Spinal cord (tissue), 9 donors: ENCODE measurements at regions not wholly inside any gene's neighbourhood (a gene's known extent, or its start where the extent isn't known, plus 50 kb on each side); places are given as distances from the start of the nearest gene placed in this dataset.
"Not testable (repeated sequence)": the region's sequence is repeated elsewhere in the genome, so short reads cannot be mapped to it uniquely, and the experiment has no call there.

Experiments used
- DNase-seq, 6 donors: peaks; one replicate each; pipeline versions ENCODE4 v3.0.0 to v3.0.0-alpha.2; 2013 to 2015; ENCODE audit warnings: low spot score in 6 of 6, low read depth in 4 of 6
- H3K27ac ChIP-seq: one replicate; pipeline ENCODE4 v1.5.1; 2013; ENCODE audit warnings: low read depth, low read length, control low read depth
- H3K27me3 ChIP-seq: one replicate; pipeline ENCODE4 v1.6.1; 2013; ENCODE audit warnings: low read length; ENCODE audit not compliant: control insufficient read depth, insufficient read depth
- H3K36me3 ChIP-seq: one replicate; pipeline ENCODE4 v1.6.1; 2013; ENCODE audit warnings: low read length; ENCODE audit not compliant: control insufficient read depth, insufficient read depth
- H3K4me1 ChIP-seq: one replicate; pipeline ENCODE4 v1.6.1; 2013; ENCODE audit warnings: low read length; ENCODE audit not compliant: control insufficient read depth, insufficient read depth
- H3K4me3 ChIP-seq: one replicate; pipeline ENCODE4 v1.5.1; 2013; ENCODE audit warnings: low read depth, low read length, control low read depth
- H3K9me3 ChIP-seq: one replicate; pipeline ENCODE4 v1.6.1; 2013; ENCODE audit warnings: low read length; ENCODE audit not compliant: control insufficient read depth, insufficient read depth
- WGBS: methylation state at CpG from one replicate; pipeline ENCODE4 v1.1.5; 2013; ENCODE audit warnings: missing lambda C conversion rate; ENCODE audit not compliant: insufficient coverage; 5-methylcytosine and 5-hydroxymethylcytosine counted together
- donor health status: healthy.

DNA sequence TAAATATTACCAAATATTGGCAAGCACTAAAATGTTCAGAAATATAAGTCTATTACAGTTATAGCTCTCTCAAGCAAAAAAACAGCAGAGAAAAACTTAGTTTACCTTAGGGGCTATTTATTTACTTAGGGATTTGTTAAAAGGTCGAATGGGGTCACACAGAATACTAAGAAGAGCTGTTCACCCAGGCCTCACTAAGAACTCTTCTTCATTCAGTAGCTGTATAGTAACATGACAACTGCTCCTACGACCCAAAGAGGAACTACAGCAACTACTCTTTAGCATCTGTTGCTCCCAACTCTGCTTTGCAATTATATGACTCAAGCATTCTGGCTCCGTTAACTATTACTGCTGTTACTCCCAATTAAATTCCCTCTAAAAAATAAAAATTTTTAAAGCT, 150.8 kb upstream of the C1QTNF3 start:
- Histone ChIP-seq H3K36me3 (peaks cover 16% of the 10 kb centered on the region), H3K4me1 (peaks cover 21% of the 10 kb centered on the region)
- not testable (repeated sequence) for H3K9me3 ChIP-seq, H3K27ac ChIP-seq, H3K27me3 ChIP-seq, H3K4me3 ChIP-seq
- peak in 1 of 6 donors; percentile 3 for DNase-seq
- WGBS: no CpG with 5 or more reads among the region's 3 CpGs

DNA sequence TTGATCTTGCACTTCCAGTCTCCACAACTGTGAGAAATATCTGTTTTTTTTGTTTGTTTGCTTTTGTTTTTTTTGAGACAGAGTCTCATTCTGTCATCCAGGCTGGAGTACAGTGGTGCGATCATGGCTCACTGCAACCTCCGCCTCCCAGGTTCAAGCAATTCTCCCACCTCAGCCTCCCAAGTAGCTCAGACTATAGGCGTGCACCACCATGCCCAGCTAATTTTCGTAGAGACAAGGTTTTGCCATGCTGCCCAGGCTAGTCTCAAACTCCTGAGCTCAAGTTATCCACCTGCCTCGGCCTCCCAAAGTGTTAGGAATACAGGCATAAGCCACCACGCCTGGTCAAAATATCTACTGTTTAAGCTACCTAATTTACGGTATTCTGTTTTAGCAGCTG, 153.1 kb upstream of the C1QTNF3 start:
- H3K9me3 ChIP-seq, H3K4me3 ChIP-seq, H3K27me3 ChIP-seq, DNase-seq, H3K27ac ChIP-seq: not testable (repeated sequence)
- Histone ChIP-seq H3K36me3 (peaks cover 12% of the 10 kb centered on the region), H3K4me1 (peaks cover 18% of the 10 kb centered on the region)
- WGBS: 100% methylated on average over 4 of the region's 7 CpGs

DNA sequence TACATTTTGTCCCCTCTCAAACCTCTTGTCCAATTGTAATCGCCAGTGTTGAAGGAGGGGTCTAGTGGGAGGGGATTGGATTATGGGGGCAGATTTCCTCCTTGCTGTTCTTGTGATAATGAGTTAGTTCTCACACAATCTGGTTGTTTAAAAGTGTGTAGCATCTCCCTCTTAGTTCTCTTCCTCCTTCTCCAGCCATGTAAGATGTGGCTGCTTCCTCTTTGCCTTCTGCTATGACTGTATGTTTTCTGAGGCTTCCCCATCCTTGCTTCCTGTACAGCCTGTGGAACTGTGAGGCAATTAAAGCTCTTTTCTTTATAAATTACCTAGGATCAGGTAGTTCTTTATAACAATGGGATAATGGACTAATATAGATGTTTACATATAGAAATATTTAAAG, 162.3 kb upstream of the C1QTNF3 start:
- H3K4me3 ChIP-seq, H3K4me1 ChIP-seq, H3K9me3 ChIP-seq, H3K36me3 ChIP-seq, DNase-seq, H3K27me3 ChIP-seq, H3K27ac ChIP-seq: not testable (repeated sequence)
- WGBS: no CpG with 5 or more reads among the region's 1 CpG

DNA sequence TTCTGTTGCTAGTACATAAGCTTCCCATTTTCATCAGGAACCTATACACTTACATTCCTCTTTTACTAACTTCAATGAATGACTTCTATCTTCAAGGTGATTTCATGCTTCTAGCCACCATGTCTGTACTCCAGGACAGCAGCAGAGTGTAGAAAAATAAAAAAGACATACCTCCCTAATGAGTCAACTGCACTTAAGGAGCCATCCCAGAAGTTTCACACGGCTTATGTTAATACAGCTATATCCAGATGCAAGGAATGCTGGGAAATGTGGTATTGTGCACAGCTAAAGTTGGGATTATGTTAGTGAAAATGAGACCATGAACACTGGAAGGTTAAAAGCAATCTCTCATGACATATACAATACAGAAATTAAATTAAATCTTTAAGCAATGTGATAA, 174.4 kb upstream of the C1QTNF3 start:
- H3K27ac ChIP-seq, H3K4me3 ChIP-seq, H3K36me3 ChIP-seq, DNase-seq, H3K4me1 ChIP-seq, H3K9me3 ChIP-seq, H3K27me3 ChIP-seq: not testable (repeated sequence)
- WGBS: no CpG with 5 or more reads among the region's 1 CpG

DNA sequence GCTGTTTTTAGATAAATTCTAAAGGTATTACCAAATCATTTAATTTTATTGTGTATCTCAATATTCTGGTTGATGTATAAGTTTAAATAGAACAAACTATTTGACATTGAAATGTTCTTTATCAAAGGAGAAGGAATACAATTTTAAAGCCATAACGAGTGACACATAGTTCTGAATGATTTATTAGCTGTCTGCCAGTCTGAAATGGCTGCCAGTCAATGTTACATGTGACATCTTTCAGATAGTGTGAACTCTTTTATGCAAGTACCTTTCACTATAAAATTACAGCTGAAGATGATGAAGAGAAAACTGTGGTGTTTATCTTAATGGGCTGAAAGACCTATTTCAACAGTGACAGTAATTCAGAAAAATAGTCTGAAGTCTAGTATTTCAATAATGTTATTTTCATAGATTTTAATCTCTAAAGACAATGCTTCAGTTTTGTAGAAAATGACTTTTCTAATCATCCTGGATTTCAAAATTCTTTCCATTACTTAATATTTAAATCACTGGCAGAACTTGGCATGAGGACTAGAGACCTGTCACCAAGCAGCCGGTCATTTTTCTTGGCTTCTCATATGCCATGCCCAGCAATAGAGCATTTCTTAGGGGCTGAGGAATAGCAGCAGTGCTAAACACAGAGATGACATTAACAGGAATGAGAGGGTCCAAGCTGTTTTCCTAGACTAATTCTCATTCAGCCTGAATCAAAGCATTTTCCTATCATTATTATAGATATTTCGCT, 178.5 kb upstream of the C1QTNF3 start:
- DNase-seq: peak in 1 of 6 donors; percentile 10
- not testable (repeated sequence) for H3K27me3 ChIP-seq, H3K4me3 ChIP-seq, H3K36me3 ChIP-seq, H3K9me3 ChIP-seq, H3K4me1 ChIP-seq, H3K27ac ChIP-seq
- WGBS: no CpG with 5 or more reads among the region's 3 CpGs

DNA sequence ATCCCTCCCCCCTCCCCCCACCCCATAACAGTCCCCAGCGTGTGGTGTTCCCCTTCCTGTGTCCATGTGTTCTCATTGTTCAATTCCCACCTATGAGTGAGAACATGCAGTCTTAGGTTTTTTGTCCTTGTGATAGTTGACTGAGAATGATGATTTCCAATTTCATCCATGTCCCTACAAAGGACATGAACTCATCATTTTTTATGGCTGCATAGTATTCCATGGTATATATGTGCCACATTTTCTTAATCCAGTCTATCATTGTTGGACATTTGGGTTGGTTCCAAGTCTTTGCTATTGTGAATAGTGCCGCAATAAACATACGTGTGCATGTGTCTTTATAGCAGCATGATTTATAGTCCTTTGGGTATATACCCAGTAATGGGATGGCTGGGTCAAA, 180.1 kb upstream of the C1QTNF3 start:
- not testable (repeated sequence) for H3K27me3 ChIP-seq, H3K36me3 ChIP-seq, H3K27ac ChIP-seq, H3K4me3 ChIP-seq, H3K9me3 ChIP-seq, H3K4me1 ChIP-seq, DNase-seq
- WGBS: no CpG with 5 or more reads among the region's 3 CpGs

DNA sequence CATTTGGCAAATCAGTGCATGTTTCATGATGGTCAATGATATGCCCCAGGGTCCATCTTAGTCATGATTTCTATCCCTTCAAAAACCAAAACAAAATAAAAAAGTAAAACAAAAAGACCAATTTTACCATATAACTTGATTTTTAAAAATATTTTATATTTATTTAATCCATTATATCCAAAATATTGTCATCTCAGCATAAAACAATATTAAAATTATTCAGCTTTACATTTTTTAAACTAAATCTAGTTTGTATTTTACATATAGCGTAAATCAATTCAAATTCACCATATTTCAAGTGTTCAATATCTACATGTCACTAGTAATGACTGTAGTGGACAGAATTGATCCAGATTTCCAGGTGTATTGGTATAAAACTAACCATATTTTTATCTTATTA, 187.4 kb upstream of the C1QTNF3 start:
- not testable (repeated sequence) for H3K27me3 ChIP-seq, H3K4me1 ChIP-seq, H3K36me3 ChIP-seq, DNase-seq, H3K9me3 ChIP-seq, H3K4me3 ChIP-seq, H3K27ac ChIP-seq
- WGBS: no CpG with 5 or more reads among the region's 1 CpG

DNA sequence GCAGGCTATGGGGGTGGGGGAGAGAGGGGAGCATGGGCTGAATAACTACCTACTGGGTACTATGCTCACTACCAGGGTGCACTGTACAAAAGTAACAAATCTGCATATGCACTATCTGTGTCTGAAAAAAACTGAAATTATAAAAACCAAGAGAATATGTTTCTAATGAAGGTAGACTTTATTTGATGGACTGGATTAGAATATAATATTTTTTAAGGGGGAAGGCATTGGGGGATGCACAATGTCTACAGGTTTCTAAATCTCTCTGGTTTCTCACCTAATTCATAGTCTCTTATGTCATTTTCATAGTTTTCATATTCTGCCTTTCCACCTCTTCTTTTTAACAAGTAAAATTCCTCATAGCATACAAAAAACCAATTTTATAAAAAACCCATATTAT, 200.8 kb upstream of the C1QTNF3 start:
- H3K36me3 ChIP-seq, H3K27me3 ChIP-seq, DNase-seq, H3K4me1 ChIP-seq, H3K4me3 ChIP-seq, H3K9me3 ChIP-seq: not testable (repeated sequence)
- peak overlapping the region; percentile 64 for H3K27ac ChIP-seq

DNA sequence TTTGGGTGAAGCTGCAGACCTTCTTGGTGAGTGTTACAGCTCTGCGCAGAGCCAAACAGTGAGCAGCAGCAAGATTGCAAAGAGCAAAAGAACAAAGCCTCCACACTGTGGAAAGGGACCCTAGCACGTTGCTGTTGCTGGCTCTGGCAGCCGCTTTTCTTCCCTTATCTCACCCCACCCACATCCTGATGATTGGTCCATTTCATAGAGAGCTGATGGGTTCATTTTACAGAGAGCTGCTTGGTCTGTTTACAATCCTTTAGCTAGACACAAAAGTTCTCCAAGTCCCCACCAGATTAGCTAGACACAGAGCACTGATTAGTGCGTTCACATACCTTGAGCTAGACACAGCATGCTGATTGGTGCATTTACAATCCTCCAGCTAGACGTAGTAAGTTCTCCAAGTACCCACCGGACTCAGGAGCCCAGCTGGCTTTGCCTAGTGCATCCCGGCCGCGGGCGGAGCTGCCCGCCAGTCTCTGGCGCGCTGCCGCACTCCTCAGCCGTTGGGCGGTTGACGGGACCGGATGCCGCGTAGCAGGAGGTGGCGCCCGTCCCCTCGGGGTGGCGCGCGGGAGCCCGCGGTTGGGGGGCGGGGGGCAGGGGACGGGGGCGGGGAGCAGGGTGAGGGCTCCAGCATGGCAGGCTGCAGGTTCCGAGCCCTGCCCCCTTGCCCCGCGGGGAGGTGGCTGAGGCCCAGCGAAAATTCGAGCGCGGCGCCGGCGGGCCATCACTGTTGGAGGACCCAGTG, 201.4 kb upstream of the C1QTNF3 start:
- peak overlapping the region; percentile 64 for H3K27ac ChIP-seq
- DNase-seq: peak in 4 of 6 donors; percentile 8 to 73 (median 34)

DNA sequence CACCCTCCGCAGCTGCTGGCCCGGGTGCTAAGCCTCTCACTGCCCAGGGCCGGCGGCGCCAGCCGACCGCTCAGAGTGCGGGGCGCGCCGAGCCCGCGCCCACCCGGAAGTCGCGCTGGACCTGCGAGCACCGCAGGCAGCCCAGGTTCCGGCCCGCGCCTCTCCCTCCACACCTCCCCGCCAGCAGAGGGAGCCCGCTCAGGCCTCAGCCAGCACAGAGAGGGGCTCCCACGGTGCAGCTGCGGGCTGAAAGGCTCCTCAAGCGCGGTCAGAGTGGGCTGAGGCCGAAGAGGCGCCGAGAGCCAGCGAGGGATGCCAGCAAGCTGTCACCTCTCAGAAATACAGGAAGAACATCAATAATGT, 202.0 kb upstream of the C1QTNF3 start:
- not testable (repeated sequence) for DNase-seq, H3K27me3 ChIP-seq, H3K9me3 ChIP-seq, H3K36me3 ChIP-seq, H3K27ac ChIP-seq, H3K4me1 ChIP-seq
- H3K4me3 ChIP-seq: peak overlapping the region; percentile 18
- no CpG with 5 or more reads among the region's 31 CpGs for WGBS

More for the DNA sequence above, 201.4 kb upstream of the C1QTNF3 start:
- H3K4me1 ChIP-seq, H3K27me3 ChIP-seq, H3K36me3 ChIP-seq, H3K9me3 ChIP-seq: not testable (repeated sequence)
- H3K4me3 ChIP-seq: peak overlapping the region; percentile 18
- WGBS: 0% methylated on average over 2 of the region's 41 CpGs
